SK-N-SH (cell line): ENCODE measurements at regions not wholly inside any gene's neighbourhood (a gene's known extent, or its start where the extent isn't known, plus 50 kb on each side); places are given as distances from the start of the nearest gene placed in this dataset.

Experiments
- CTCF ChIA-PET: fragments of 300-600, 350-600 bp; formaldehyde crosslinking; extraction: SDS; loops from one replicate; lab custom pipeline; 2021; lab: Yijun Ruan, JAX
- POLR2A ChIA-PET: fragments of 350-600 bp; sonication (Branson Sonifier 250); formaldehyde crosslinking; extraction: SDS; loops from one replicate; lab custom pipeline; 2020; ENCODE audit warnings: antibody characterized with exemption, inconsistent platforms; lab: Yijun Ruan, JAX
- DNase-seq: peaks from one replicate; pipeline ENCODE4 v3.0.0; 2012
- H2AFZ ChIP-seq: fragments of 200-600 bp; sonication (generic); 2 replicates; pipeline ENCODE4 v1.8.1; 2016; ENCODE audit warnings: antibody characterized with exemption, mild to moderate bottlenecking, low read depth
- H3F3A ChIP-seq: fragments of 200-600 bp; sonication (generic); replicated peaks from 2 replicates; pipeline ENCODE3; 2016; ENCODE audit warnings: antibody characterized with exemption, mild to moderate bottlenecking; ENCODE audit not compliant: insufficient read depth
- H3K27ac ChIP-seq, 2 experiments: fragments of 200-500 bp in 1 of 2; fragments of 200-600 bp in 1 of 2; sonication (Bioruptor generic) in 1 of 2; sonication (generic), shearing (Covaris generic) in 1 of 2; 2 replicates each; pipeline versions ENCODE4 v1.5.1 to v1.6.1; 2014 to 2016; ENCODE audit warnings: low read depth in 2 of 2, inconsistent platforms in 1 of 2, low read length in 1 of 2, mild to moderate bottlenecking in 1 of 2, mixed read lengths in 1 of 2
- H3K27me3 ChIP-seq: fragments of 200-600 bp; sonication (generic), shearing (Covaris generic); 2 replicates; pipeline ENCODE4 v1.6.1; 2016; ENCODE audit warnings: mixed run types; ENCODE audit not compliant: insufficient read depth
- H3K36me3 ChIP-seq, 2 experiments: fragments of 200-500 bp in 1 of 2; fragments of 200-600 bp in 1 of 2; sonication (Bioruptor generic) in 1 of 2; sonication (generic) in 1 of 2; replicated peaks in 1 of 2; 2 replicates each; pipeline versions ENCODE3 to v1.5.1; 2014 to 2016; ENCODE audit warnings: low read length in 1 of 2, mild to moderate bottlenecking in 1 of 2; ENCODE audit not compliant: insufficient read depth in 2 of 2, control insufficient read depth in 1 of 2
- H3K4me1 ChIP-seq, 2 experiments: fragments of 200-500 bp in 1 of 2; fragments of 200-600 bp in 1 of 2; sonication (Bioruptor generic) in 1 of 2; sonication (generic), shearing (Covaris generic) in 1 of 2; 2 replicates each; pipeline versions ENCODE4 v1.5.1 to v1.6.1; 2014 to 2016; ENCODE audit warnings: low read depth in 1 of 2, low read length in 1 of 2, mixed run types in 1 of 2; ENCODE audit not compliant: insufficient read depth in 2 of 2, control insufficient read depth in 1 of 2
- H3K4me2 ChIP-seq: fragments of 200-600 bp; sonication (generic), shearing (Covaris generic); 2 replicates; pipeline ENCODE4 v1.6.1; 2017; ENCODE audit warnings: mixed run types
- H3K4me3 ChIP-seq, 2 experiments: fragments of 200-500 bp in 1 of 2; fragments of 200-600 bp in 1 of 2; sonication (Bioruptor generic) in 1 of 2; sonication (generic), shearing (Covaris generic) in 1 of 2; 2 replicates each; pipeline versions ENCODE4 v1.5.1 to v1.8.1; 2014 to 2016; ENCODE audit warnings: low read depth in 2 of 2, inconsistent platforms in 1 of 2, low read length in 1 of 2, mild to moderate bottlenecking in 1 of 2, mixed read lengths in 1 of 2, moderate library complexity in 1 of 2
- H3K79me2 ChIP-seq: fragments of 200-600 bp; sonication (generic); 2 replicates; pipeline ENCODE4 v1.8.1; 2017; ENCODE audit warnings: mild to moderate bottlenecking; ENCODE audit not compliant: insufficient read depth
- H3K9ac ChIP-seq: fragments of 200-600 bp; sonication (generic); 2 replicates; pipeline ENCODE4 v1.6.1; 2017; ENCODE audit warnings: mixed run types
- H3K9me2 ChIP-seq: fragments of 200-600 bp; sonication (generic); 2 replicates; pipeline ENCODE4 v1.6.1; 2017; ENCODE audit warnings: mixed run types
- H3K9me3 ChIP-seq: fragments of 200-600 bp; sonication (generic); 2 replicates; pipeline ENCODE4 v1.6.1; 2017; ENCODE audit warnings: mixed run types, mild to moderate bottlenecking, moderate library complexity
- H4K20me1 ChIP-seq: fragments of 200-600 bp; sonication (generic); 2 replicates; pipeline ENCODE4 v1.6.1; 2017; ENCODE audit warnings: mild to moderate bottlenecking, mixed run types; ENCODE audit not compliant: insufficient read depth
- ELF1 ChIP-seq: IDR thresholded peaks from 2 replicates; pipeline ENCODE4 v1.4.0; 2012
- EP300 ChIP-seq, 2 experiments: IDR thresholded peaks; 2 replicates each; pipeline versions ENCODE4 v1.4.0 to v1.6.1; 2012; ENCODE audit warnings: borderline replicate concordance in 1 of 2, low read depth in 1 of 2, low read length in 1 of 2
- FOXJ3 ChIP-seq: sonication (generic); formaldehyde crosslinking; IDR thresholded peaks from 2 replicates; pipeline ENCODE4 v1.5.1; 2020; ENCODE audit warnings: mild to moderate bottlenecking, missing genetic modification reagents
- MEF2A ChIP-seq: IDR thresholded peaks from 2 replicates; pipeline ENCODE4 v1.4.0; 2012; ENCODE audit warnings: low read depth, borderline replicate concordance
- MXI1 ChIP-seq: IDR thresholded peaks from 2 replicates; pipeline ENCODE4 v1.6.1; 2012; ENCODE audit warnings: mild to moderate bottlenecking, low read depth, low read length, improper control_type of control experiment
- NFIC ChIP-seq: IDR thresholded peaks from 2 replicates; pipeline ENCODE4 v1.4.0; 2012; ENCODE audit warnings: borderline replicate concordance
- NRF1 ChIP-seq: IDR thresholded peaks from 2 replicates; pipeline ENCODE4 v1.6.1; 2012; ENCODE audit warnings: low read depth, mild to moderate bottlenecking, low read length
- RAD21 ChIP-seq: IDR thresholded peaks from 2 replicates; pipeline ENCODE4 v1.6.1; 2012; ENCODE audit warnings: mild to moderate bottlenecking, low read length
- RFX5 ChIP-seq: IDR thresholded peaks from 2 replicates; pipeline ENCODE4 v1.6.1; 2012; ENCODE audit warnings: mild to moderate bottlenecking, improper control_type of control experiment, low read length
- RXRA ChIP-seq: IDR thresholded peaks from 2 replicates; pipeline ENCODE4 v1.4.0; 2012; ENCODE audit warnings: low read depth, mild to moderate bottlenecking, borderline replicate concordance
- TAF1 ChIP-seq: IDR thresholded peaks from 2 replicates; pipeline ENCODE4 v1.6.1; 2012; ENCODE audit warnings: low read depth, mild to moderate bottlenecking, low read length, moderate library complexity, borderline replicate concordance
- TEAD4 ChIP-seq: IDR thresholded peaks from 2 replicates; pipeline ENCODE4 v1.4.0; 2012; ENCODE audit warnings: mild to moderate bottlenecking, borderline replicate concordance; ENCODE audit not compliant: insufficient read depth
- USF1 ChIP-seq: IDR thresholded peaks from 2 replicates; pipeline ENCODE4 v1.4.0; 2012; ENCODE audit warnings: low read depth, borderline replicate concordance
- YY1 ChIP-seq: IDR thresholded peaks from 2 replicates; pipeline ENCODE4 v1.4.0; 2012; ENCODE audit warnings: low read depth, mild to moderate bottlenecking
- WGBS: methylation state at CpG from one replicate; pipeline ENCODE4 v1.1.6; 2017; ENCODE audit warnings: low lambda C conversion rate; 5-methylcytosine and 5-hydroxymethylcytosine counted together
- TF ChIP-seq, protein P1 (sequence below): IDR thresholded peaks from 2 replicates; pipeline ENCODE4 v1.6.1; 2012; ENCODE audit warnings: mild to moderate bottlenecking, low read depth, low read length, moderate library complexity

DNA sequence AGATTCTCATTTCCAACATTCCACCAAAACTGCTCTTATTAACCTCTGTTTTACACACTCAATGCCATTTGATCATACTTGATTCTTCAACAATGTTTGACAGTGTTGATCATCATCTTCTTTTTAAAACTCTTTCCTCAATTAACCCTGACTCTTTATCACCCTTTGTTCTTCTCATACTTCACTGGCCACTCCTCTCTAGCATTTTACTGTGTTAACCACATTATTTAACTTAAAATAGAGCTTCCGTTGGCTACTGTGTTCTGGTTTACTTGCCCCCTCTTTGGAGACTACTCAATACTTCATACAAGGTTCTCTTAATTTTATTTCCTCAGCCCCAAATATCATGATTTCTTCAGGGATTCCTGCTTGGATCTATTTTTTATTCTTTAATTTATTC lies 121.1 kb upstream of the SPRY2 start:
- Histone ChIP-seq H3K27me3 (no peaks in the 10 kb centered on the region), H3F3A (no peaks in the 10 kb centered on the region), H3K4me3 (no peak overlapping the region), H3K79me2 (no peaks in the 10 kb centered on the region), H3K4me2 (no peak overlapping the region), H4K20me1 (no peaks in the 10 kb centered on the region), H3K9ac (no peak overlapping the region), H3K9me2 (no peaks in the 10 kb centered on the region), H2AFZ (no peak overlapping the region), H3K27ac (no peak overlapping the region), H3K9me3 (no peaks in the 10 kb centered on the region), H3K36me3 (no peaks in the 10 kb centered on the region), H3K4me1 (no peaks in the 10 kb centered on the region)
- ChIA-PET CTCF (interaction anchor here (1.0 kb wide), 1 partner anchor 193 kb away, joined by 3 read pairs; no protein-coding TSS in a partner anchor), POLR2A (no interaction called here)
- TF ChIP-seq ELF1 (no peak), TEAD4 (no peak), RXRA (no peak), MXI1 (no peak), NFIC (no peak), TAF1 (no peak), MEF2A (no peak), USF1 (no peak), NRF1 (no peak), RFX5 (no peak), RAD21 (no peak), EP300 (IDR thresholded peaks at IDR 0.05; ENCODE audit: borderline replicate concordance in 1 of 2, low read depth in 1 of 2, low read length in 1 of 2) (no peak), YY1 (no peak), FOXJ3 (no peak)
- TF ChIP-seq, protein P1, sequence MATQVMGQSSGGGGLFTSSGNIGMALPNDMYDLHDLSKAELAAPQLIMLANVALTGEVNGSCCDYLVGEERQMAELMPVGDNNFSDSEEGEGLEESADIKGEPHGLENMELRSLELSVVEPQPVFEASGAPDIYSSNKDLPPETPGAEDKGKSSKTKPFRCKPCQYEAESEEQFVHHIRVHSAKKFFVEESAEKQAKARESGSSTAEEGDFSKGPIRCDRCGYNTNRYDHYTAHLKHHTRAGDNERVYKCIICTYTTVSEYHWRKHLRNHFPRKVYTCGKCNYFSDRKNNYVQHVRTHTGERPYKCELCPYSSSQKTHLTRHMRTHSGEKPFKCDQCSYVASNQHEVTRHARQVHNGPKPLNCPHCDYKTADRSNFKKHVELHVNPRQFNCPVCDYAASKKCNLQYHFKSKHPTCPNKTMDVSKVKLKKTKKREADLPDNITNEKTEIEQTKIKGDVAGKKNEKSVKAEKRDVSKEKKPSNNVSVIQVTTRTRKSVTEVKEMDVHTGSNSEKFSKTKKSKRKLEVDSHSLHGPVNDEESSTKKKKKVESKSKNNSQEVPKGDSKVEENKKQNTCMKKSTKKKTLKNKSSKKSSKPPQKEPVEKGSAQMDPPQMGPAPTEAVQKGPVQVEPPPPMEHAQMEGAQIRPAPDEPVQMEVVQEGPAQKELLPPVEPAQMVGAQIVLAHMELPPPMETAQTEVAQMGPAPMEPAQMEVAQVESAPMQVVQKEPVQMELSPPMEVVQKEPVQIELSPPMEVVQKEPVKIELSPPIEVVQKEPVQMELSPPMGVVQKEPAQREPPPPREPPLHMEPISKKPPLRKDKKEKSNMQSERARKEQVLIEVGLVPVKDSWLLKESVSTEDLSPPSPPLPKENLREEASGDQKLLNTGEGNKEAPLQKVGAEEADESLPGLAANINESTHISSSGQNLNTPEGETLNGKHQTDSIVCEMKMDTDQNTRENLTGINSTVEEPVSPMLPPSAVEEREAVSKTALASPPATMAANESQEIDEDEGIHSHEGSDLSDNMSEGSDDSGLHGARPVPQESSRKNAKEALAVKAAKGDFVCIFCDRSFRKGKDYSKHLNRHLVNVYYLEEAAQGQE = no peak
- 88% methylated on average over 1 of the region's 1 CpG for WGBS
- no peak for DNase-seq

DNA sequence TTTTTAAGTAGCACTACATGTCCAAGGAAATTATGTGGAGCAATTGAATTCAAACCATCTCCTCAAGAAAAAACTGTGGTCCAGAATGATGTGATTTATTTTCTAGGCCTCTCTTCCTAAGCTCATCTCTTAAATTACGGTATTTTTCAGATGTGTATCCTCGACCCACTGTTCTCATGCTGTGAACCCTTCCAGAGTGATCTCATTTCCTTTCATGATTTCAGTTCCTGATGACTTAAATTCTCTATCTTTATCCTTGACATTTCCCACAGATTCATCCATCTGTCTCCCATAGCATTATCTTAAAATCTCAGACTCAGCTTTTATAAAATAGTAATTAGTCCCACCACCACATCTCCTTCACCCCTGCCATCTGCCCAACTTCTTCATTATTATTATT lies 117.6 kb upstream of the SPRY2 start:
- Histone ChIP-seq H3K79me2 (no peaks in the 10 kb centered on the region), H3K4me3 (no peak overlapping the region), H3K27me3 (no peaks in the 10 kb centered on the region), H3K27ac (peak overlapping the region in 1 of 2 experiments; percentile 29; a peak in 2 of 4 replicates), H3K36me3 (no peaks in the 10 kb centered on the region), H3K4me2 (no peak overlapping the region), H3K4me1 (no peaks in the 10 kb centered on the region), H2AFZ (no peak overlapping the region), H3F3A (no peaks in the 10 kb centered on the region), H4K20me1 (no peaks in the 10 kb centered on the region), H3K9me3 (no peaks in the 10 kb centered on the region), H3K9me2 (no peaks in the 10 kb centered on the region), H3K9ac (no peak overlapping the region)
- WGBS = 50% methylated on average over 2 of the region's 2 CpGs
- TF ChIP-seq NRF1 = no peak
- TF ChIP-seq TEAD4 = no peak
- ChIA-PET POLR2A (no interaction called here), CTCF (no interaction called here)
- DNase-seq = no peak
